Neuronal stem cell (in vitro differentiated cells): ENCODE measurements at regions not wholly inside any gene's neighbourhood (a gene's known extent, or its start where the extent isn't known, plus 50 kb on each side); places are given as distances from the start of the nearest gene placed in this dataset.

Experiments used
- DNase-seq: peaks from one replicate; pipeline ENCODE4 v3.0.0-alpha.2; 2013; ENCODE audit warnings: low spot score
- H2AFZ ChIP-seq: one replicate; pipeline ENCODE4 v1.6.1; 2013; ENCODE audit warnings: mild to moderate bottlenecking, low read length, inconsistent platforms
- H2AK5ac ChIP-seq: 2 replicates; pipeline ENCODE4 v1.6.1; 2013; ENCODE audit warnings: low read depth, mild to moderate bottlenecking, inconsistent platforms, low read length, moderate library complexity, mixed read lengths
- H2BK120ac ChIP-seq: 2 replicates; pipeline ENCODE4 v1.6.1; 2013; ENCODE audit warnings: low read depth, mild to moderate bottlenecking, inconsistent platforms, low read length, moderate library complexity, mixed read lengths
- H2BK12ac ChIP-seq: one replicate; pipeline ENCODE4 v1.6.1; 2013; ENCODE audit warnings: low read length, inconsistent platforms
- H2BK15ac ChIP-seq: 2 replicates; pipeline ENCODE4 v1.6.1; 2013; ENCODE audit warnings: mild to moderate bottlenecking, low read length, inconsistent platforms, mixed read lengths
- H2BK5ac ChIP-seq: one replicate; pipeline ENCODE4 v1.6.1; 2013; ENCODE audit warnings: inconsistent platforms, mild to moderate bottlenecking, low read length, moderate library complexity
- H3K14ac ChIP-seq: one replicate; pipeline ENCODE4 v1.6.1; 2013; ENCODE audit warnings: low read length, inconsistent platforms
- H3K18ac ChIP-seq: 2 replicates; pipeline ENCODE4 v1.6.1; 2013; ENCODE audit warnings: low read length, inconsistent platforms
- H3K23ac ChIP-seq: 2 replicates; pipeline ENCODE4 v1.6.1; 2013; ENCODE audit warnings: low read depth, mild to moderate bottlenecking, mixed read lengths, low read length, inconsistent platforms; ENCODE audit not compliant: poor library complexity
- H3K27ac ChIP-seq: replicated peaks from 3 replicates; pipeline ENCODE4 v1.5.1; 2013; ENCODE audit warnings: low read length, inconsistent platforms
- H3K27me3 ChIP-seq, 3 experiments: 2 replicates each; pipeline ENCODE4 v1.6.1; 2013; ENCODE audit warnings: low read length in 3 of 3, mild to moderate bottlenecking in 2 of 3, inconsistent platforms in 1 of 3, low read depth in 1 of 3, mixed read lengths in 1 of 3, moderate library complexity in 1 of 3; ENCODE audit not compliant: control insufficient read depth in 3 of 3, insufficient read depth in 3 of 3
- H3K36me3 ChIP-seq, 2 donors: replicated peaks in 1 of 2; 2 replicates each; pipeline ENCODE4 v1.6.1; 2013; ENCODE audit warnings: low read length in 2 of 2; ENCODE audit not compliant: control insufficient read depth in 2 of 2, insufficient read depth in 2 of 2
- H3K4ac ChIP-seq: 2 replicates; pipeline ENCODE4 v1.6.1; 2013; ENCODE audit warnings: inconsistent platforms, mild to moderate bottlenecking, low read length, moderate library complexity
- H3K4me1 ChIP-seq, 2 donors: 1 replicate in 1 of 2; 2 replicates in 1 of 2; pipeline ENCODE4 v1.6.1; 2013; ENCODE audit warnings: low read length in 2 of 2, low read depth in 1 of 2; ENCODE audit not compliant: control insufficient read depth in 2 of 2, insufficient read depth in 1 of 2
- H3K4me2 ChIP-seq: one replicate; pipeline ENCODE4 v1.6.1; 2013; ENCODE audit warnings: mild to moderate bottlenecking, low read length, inconsistent platforms; ENCODE audit not compliant: insufficient read depth, poor library complexity, severe bottlenecking
- H3K4me3 ChIP-seq, 2 donors: 2 replicates each; pipeline ENCODE4 v1.5.1; 2013; ENCODE audit warnings: low read length in 2 of 2, mild to moderate bottlenecking in 2 of 2, inconsistent platforms in 1 of 2, moderate library complexity in 1 of 2
- H3K79me1 ChIP-seq: one replicate; pipeline ENCODE4 v1.6.1; 2013; ENCODE audit warnings: low read depth, mild to moderate bottlenecking, inconsistent platforms, low read length, moderate library complexity
- H3K9ac ChIP-seq: one replicate; pipeline ENCODE4 v1.6.1; 2013; ENCODE audit warnings: mild to moderate bottlenecking, low read depth, low read length, inconsistent platforms; ENCODE audit not compliant: poor library complexity
- H3K9me3 ChIP-seq, 2 donors: replicated peaks in 1 of 2; 2 replicates each; pipeline versions ENCODE3 to v1.6.1; 2013; ENCODE audit warnings: low read length in 2 of 2, mild to moderate bottlenecking in 2 of 2, inconsistent platforms in 1 of 2, low read depth in 1 of 2, mixed read lengths in 1 of 2, moderate library complexity in 1 of 2; ENCODE audit not compliant: control insufficient read depth in 2 of 2, insufficient read depth in 1 of 2
- H4K8ac ChIP-seq: one replicate; pipeline ENCODE4 v1.6.1; 2013; ENCODE audit warnings: low read depth, mild to moderate bottlenecking, inconsistent platforms, low read length, moderate library complexity
- H4K91ac ChIP-seq: one replicate; pipeline ENCODE4 v1.6.1; 2013; ENCODE audit warnings: low read length, low read depth, mild to moderate bottlenecking, inconsistent platforms; ENCODE audit not compliant: poor library complexity
- WGBS, 2 donors: extraction: QIAGEN DNeasy Blood & Tissue Kit; methylation state at CpG; one replicate each; pipeline ENCODE4 v1.1.7; 2013; ENCODE audit warnings: missing lambda C conversion rate in 2 of 2, mixed read lengths in 1 of 2; ENCODE audit not compliant: insufficient read length in 2 of 2, insufficient replicate concordance in 1 of 2; ENCODE audit errors: extremely low coverage in 2 of 2; 5-methylcytosine and 5-hydroxymethylcytosine counted together

DNA sequence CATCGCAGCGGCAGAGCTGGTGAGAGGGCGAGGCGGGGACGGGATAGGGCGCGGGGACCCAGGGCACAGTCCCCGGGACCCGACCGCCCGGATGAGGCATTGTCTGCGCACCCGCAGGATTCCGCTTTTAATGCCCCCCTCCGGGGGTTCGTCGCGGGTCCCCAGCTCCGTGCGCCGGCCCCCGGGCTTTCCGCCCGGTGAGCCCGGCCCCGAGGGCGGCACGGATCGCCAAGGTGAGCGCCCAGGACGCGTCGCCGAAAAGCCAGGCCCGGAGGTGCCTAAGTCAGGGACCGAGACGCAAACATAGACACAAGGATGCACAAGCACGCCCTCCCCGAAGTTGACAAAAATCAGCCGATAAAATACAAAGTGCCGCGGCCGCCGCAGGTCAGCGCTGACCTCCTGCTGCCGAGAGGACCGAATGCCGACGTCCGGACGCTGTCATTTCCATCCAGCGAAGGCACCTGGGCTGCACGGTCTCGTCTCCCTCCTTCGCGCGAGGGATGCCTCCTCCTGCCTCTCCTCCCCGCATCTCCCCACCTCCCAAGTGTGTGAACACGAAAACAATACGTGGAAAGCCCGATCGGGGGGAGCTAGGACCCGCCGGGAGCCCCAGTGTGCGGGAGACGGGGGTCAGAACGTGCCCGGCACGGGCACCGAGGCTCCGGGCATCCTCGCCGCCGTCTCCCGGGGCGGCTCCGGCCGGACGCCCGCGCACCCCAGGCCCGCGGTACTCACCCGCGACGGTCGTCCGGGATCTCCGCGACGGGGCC is 101.1 kb upstream of the SOD1 start:
- H4K91ac ChIP-seq, result no peak overlapping the region
- no peaks in the 10 kb centered on the region for H3K9me3 ChIP-seq
- peak overlapping the region; percentile 94 to 99 for H3K4me3 ChIP-seq
- peak overlapping the region; percentile 92 for H3K4me2 ChIP-seq
- H4K8ac ChIP-seq, result no peak overlapping the region
- H2BK15ac ChIP-seq, result peak overlapping the region; percentile 78
- H2BK5ac ChIP-seq, result peak overlapping the region; percentile 93
- peak overlapping the region; percentile 76 for H2BK120ac ChIP-seq
- H3K27me3 ChIP-seq, result no peaks in the 10 kb centered on the region
- H3K18ac ChIP-seq, result peak overlapping the region; percentile 98
- H3K23ac ChIP-seq, result peak overlapping the region; percentile 75
- no peak overlapping the region for H3K4ac ChIP-seq
- peak overlapping the region; percentile 85 for H3K14ac ChIP-seq
- no CpG with 5 or more reads among the region's 91 CpGs for WGBS, 2 donors
- peak overlapping the region; percentile 93 for H3K9ac ChIP-seq
- H3K4me1 ChIP-seq, result peaks cover 28 to 33% of the 10 kb centered on the region in 2 donors
- peak overlapping the region; percentile 68 for H2AK5ac ChIP-seq
- peak overlapping the region; percentile 93 for H2AFZ ChIP-seq
- H3K27ac ChIP-seq, result peak overlapping the region; percentile 80
- H3K36me3 ChIP-seq, result peaks cover 0 to 7% of the 10 kb centered on the region in 2 donors
- H3K79me1 ChIP-seq, result peaks cover 7% of the 10 kb centered on the region
- DNase-seq, result peak; percentile 55
- H2BK12ac ChIP-seq, result peak overlapping the region; percentile 91

- Histone ChIP-seq H3K27me3 (no peaks in the 10 kb centered on the region), H3K36me3 (peaks cover 0 to 13% of the 10 kb centered on the region in 2 donors), H3K4ac (no peak overlapping the region), H2BK12ac (peak overlapping the region; percentile 41), H3K27ac (peak overlapping the region; percentile 80), H3K4me1 (peaks cover 31 to 36% of the 10 kb centered on the region in 2 donors), H2BK120ac (peak overlapping the region; percentile 76), H2BK15ac (peak overlapping the region; percentile 78), H3K9ac (peak overlapping the region; percentile 90), H3K23ac (peak overlapping the region; percentile 82), H3K9me3 (no peaks in the 10 kb centered on the region), H2BK5ac (peak overlapping the region; percentile 93), H3K4me2 (peak overlapping the region; percentile 92), H3K14ac (no peak overlapping the region), H4K8ac (no peak overlapping the region), H3K79me1 (peaks cover 7% of the 10 kb centered on the region), H2AFZ (peak overlapping the region; percentile 93), H3K4me3 (peak overlapping the region; percentile 94 to 99), H3K18ac (peak overlapping the region; percentile 98), H4K91ac (no peak overlapping the region), H2AK5ac (peak overlapping the region; percentile 68)
- no CpG with 5 or more reads among the region's 76 CpGs for WGBS, 2 donors
- peak; percentile 39 for DNase-seq
These were observed 101.9 kb upstream of the SOD1 start for GRCh38 chr21:31557421-31558188.

- no peak overlapping the region for H2AK5ac ChIP-seq
- H3K9ac ChIP-seq, result no peak overlapping the region
- no peak overlapping the region for H2BK15ac ChIP-seq
- peaks cover 31 to 36% of the 10 kb centered on the region in 2 donors for H3K4me1 ChIP-seq
- no peak overlapping the region for H4K8ac ChIP-seq
- no peak overlapping the region for H3K4me2 ChIP-seq
- H3K79me1 ChIP-seq, result peaks cover 7% of the 10 kb centered on the region
- no peak for DNase-seq
- H3K36me3 ChIP-seq, result peaks cover 0 to 13% of the 10 kb centered on the region in 2 donors
- H2AFZ ChIP-seq, result no peak overlapping the region
- no peaks in the 10 kb centered on the region for H3K9me3 ChIP-seq
- H2BK5ac ChIP-seq, result no peak overlapping the region
- no peak overlapping the region for H3K23ac ChIP-seq
- H2BK12ac ChIP-seq, result no peak overlapping the region
- H3K4me3 ChIP-seq, result peak overlapping the region in 1 of 2 donors; percentile 94
- H3K27ac ChIP-seq, result no peak overlapping the region
- no peak overlapping the region for H3K18ac ChIP-seq
- no peaks in the 10 kb centered on the region for H3K27me3 ChIP-seq
- no peak overlapping the region for H4K91ac ChIP-seq
- H3K14ac ChIP-seq, result no peak overlapping the region
- H3K4ac ChIP-seq, result no peak overlapping the region
- H2BK120ac ChIP-seq, result no peak overlapping the region
- WGBS, 2 donors, result no CpG with 5 or more reads among the region's 3 CpGs
These were observed 102.8 kb upstream of the SOD1 start for GRCh38 chr21:31556662-31557061.

DNA sequence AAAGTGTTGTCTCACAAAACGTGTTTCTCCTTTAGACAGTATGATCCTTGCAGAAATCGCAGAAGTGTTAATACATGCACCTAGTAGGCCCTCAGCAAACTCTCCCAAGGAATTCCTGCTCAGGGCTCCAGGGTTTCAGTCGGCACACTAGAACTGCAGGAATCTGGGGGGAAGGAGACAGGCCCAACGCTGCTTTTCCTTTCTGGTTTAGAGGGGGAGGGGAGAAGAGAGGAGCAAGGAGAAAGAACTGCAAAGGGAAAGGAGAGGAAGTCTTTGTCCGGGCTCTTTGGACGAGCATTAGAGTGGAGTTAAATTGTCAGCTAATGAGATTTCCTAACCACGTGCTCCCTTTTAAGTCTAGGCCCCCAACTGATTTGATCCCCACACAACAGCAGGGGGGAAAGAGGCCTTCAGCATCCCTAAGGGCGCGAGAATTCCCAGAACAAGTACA is 103.7 kb upstream of the SOD1 start:
- no peak overlapping the region for H2BK12ac ChIP-seq
- peak overlapping the region; percentile 55 for H2AFZ ChIP-seq
- H3K4ac ChIP-seq, result no peak overlapping the region
- H3K9me3 ChIP-seq, result no peaks in the 10 kb centered on the region
- H3K36me3 ChIP-seq, result peaks cover 0 to 11% of the 10 kb centered on the region in 2 donors
- peak overlapping the region; percentile 55 for H3K4me2 ChIP-seq
- H3K27me3 ChIP-seq, result no peaks in the 10 kb centered on the region
- no peak overlapping the region for H2BK15ac ChIP-seq
- no peak overlapping the region for H4K91ac ChIP-seq
- H4K8ac ChIP-seq, result no peak overlapping the region
- no peak overlapping the region for H3K9ac ChIP-seq
- no CpG with 5 or more reads among the region's 9 CpGs for WGBS, 2 donors
- H3K23ac ChIP-seq, result no peak overlapping the region
- peak overlapping the region in 1 of 2 donors; percentile 5 for H3K4me3 ChIP-seq
- peak overlapping the region; percentile 2 for H3K18ac ChIP-seq
- H2BK5ac ChIP-seq, result no peak overlapping the region
- peak overlapping the region; percentile 93 for H3K27ac ChIP-seq
- DNase-seq, result peak; percentile 76
- no peak overlapping the region for H2AK5ac ChIP-seq
- H2BK120ac ChIP-seq, result no peak overlapping the region
- H3K14ac ChIP-seq, result no peak overlapping the region
- peaks cover 31 to 36% of the 10 kb centered on the region in 2 donors for H3K4me1 ChIP-seq
- peaks cover 7% of the 10 kb centered on the region for H3K79me1 ChIP-seq
